ENCODE measurements at regions not wholly inside any gene's neighbourhood (a gene's known extent, or its start where the extent isn't known, plus 50 kb on each side); places are given as distances from the start of the nearest gene placed in this dataset.

DNA sequence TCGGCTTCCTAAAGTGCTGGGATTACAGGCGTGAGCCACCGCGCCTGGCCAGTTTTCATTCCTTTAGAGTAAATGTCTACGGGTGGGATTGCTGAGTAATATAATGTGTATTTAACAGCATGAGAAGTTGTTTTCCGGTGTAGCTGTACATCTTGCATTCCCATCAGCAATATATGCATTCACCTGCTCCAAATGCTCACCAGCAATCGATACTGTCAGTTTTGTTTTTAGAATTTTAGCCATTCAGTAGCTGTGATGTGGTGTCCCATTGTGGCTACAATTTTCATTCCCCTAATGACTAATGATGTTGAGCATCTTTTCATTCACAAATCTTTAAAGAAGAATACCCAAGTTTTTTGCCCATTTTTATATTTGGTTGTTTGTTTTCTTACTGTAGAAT lies 134.8 kb upstream of the RGMA start:
- no peak overlapping the region for H3K9ac ChIP-seq (ENCODE audit: low read depth, low read length)
- no peak overlapping the region for H3K4me2 ChIP-seq (ENCODE audit: insufficient read depth, low read length)
- no peak overlapping the region for H3K4me3 ChIP-seq (ENCODE audit: low read depth in 1 of 2, low read length in 2 of 2)
- no peaks in the 10 kb centered on the region for H3K27me3 ChIP-seq (ENCODE audit: insufficient read depth, low read length, poor library complexity)
- no peak overlapping the region for H2AFZ ChIP-seq (ENCODE audit: low read depth, low read length)
- H3K79me2 ChIP-seq (ENCODE audit: insufficient read depth, low read length): no peaks in the 10 kb centered on the region
- no peak for DNase-seq
- no peaks in the 10 kb centered on the region for H3K9me3 ChIP-seq (ENCODE audit: insufficient read depth, low read length, severe bottlenecking)
- H3K27ac ChIP-seq (ENCODE audit: low read length): no peak overlapping the region
- no peak for TF ChIP-seq EZH2 (IDR thresholded peaks at IDR 0.05; ENCODE audit: borderline replicate concordance, low read depth, low read length, severe bottlenecking)
- TF ChIP-seq, protein P1, sequence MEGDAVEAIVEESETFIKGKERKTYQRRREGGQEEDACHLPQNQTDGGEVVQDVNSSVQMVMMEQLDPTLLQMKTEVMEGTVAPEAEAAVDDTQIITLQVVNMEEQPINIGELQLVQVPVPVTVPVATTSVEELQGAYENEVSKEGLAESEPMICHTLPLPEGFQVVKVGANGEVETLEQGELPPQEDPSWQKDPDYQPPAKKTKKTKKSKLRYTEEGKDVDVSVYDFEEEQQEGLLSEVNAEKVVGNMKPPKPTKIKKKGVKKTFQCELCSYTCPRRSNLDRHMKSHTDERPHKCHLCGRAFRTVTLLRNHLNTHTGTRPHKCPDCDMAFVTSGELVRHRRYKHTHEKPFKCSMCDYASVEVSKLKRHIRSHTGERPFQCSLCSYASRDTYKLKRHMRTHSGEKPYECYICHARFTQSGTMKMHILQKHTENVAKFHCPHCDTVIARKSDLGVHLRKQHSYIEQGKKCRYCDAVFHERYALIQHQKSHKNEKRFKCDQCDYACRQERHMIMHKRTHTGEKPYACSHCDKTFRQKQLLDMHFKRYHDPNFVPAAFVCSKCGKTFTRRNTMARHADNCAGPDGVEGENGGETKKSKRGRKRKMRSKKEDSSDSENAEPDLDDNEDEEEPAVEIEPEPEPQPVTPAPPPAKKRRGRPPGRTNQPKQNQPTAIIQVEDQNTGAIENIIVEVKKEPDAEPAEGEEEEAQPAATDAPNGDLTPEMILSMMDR (IDR thresholded peaks at IDR 0.05; ENCODE audit: borderline replicate concordance, extremely low read depth, low read length, poor library complexity, severe bottlenecking): no peak
- no peaks in the 10 kb centered on the region for H3K4me1 ChIP-seq (ENCODE audit: insufficient read depth, low read length)
- no peaks in the 10 kb centered on the region for H4K20me1 ChIP-seq (ENCODE audit: insufficient read depth, low read length)
- ATAC-seq (ENCODE audit: insufficient read depth, low read depth): no peak
- no peaks in the 10 kb centered on the region for H3K36me3 ChIP-seq (ENCODE audit: insufficient read depth, low read length)

DNA sequence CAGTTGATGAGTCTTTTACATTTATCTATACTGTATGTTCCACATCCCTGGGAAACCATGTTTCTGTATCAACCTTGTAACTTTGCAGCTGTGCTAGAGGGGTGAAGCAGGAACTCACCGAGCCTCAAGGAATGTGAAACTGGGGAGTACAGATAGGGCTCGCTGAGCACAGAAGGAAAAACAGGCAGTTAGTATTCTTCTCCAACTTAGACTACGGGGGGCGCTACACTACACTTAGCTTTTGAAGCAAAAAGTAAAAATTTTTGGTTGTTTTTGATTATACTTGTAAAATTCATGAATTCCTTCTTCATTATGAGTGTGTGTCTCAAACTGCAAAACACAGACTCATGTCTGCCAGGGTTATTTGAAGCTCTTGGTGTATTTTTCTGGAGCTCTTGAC lies 132.7 kb upstream of the RGMA start:
- Histone ChIP-seq H3K27me3 (ENCODE audit: insufficient read depth, low read length, poor library complexity) (no peaks in the 10 kb centered on the region), H3K79me2 (ENCODE audit: insufficient read depth, low read length) (no peaks in the 10 kb centered on the region), H3K36me3 (ENCODE audit: insufficient read depth, low read length) (no peaks in the 10 kb centered on the region), H3K9ac (ENCODE audit: low read depth, low read length) (no peak overlapping the region), H3K4me2 (ENCODE audit: insufficient read depth, low read length) (no peak overlapping the region), H3K4me3 (ENCODE audit: low read depth in 1 of 2, low read length in 2 of 2) (no peak overlapping the region), H3K27ac (ENCODE audit: low read length) (no peak overlapping the region), H3K4me1 (ENCODE audit: insufficient read depth, low read length) (no peaks in the 10 kb centered on the region), H3K9me3 (ENCODE audit: insufficient read depth, low read length, severe bottlenecking) (no peaks in the 10 kb centered on the region), H4K20me1 (ENCODE audit: insufficient read depth, low read length) (no peaks in the 10 kb centered on the region), H2AFZ (ENCODE audit: low read depth, low read length) (no peak overlapping the region)
- TF ChIP-seq, protein P1 (IDR thresholded peaks at IDR 0.05; ENCODE audit: borderline replicate concordance, extremely low read depth, low read length, poor library complexity, severe bottlenecking): peak; percentile 19
- no peak for TF ChIP-seq EZH2 (IDR thresholded peaks at IDR 0.05; ENCODE audit: borderline replicate concordance, low read depth, low read length, severe bottlenecking)
- ATAC-seq (ENCODE audit: insufficient read depth, low read depth) (no peak), DNase-seq (no peak)

DNA sequence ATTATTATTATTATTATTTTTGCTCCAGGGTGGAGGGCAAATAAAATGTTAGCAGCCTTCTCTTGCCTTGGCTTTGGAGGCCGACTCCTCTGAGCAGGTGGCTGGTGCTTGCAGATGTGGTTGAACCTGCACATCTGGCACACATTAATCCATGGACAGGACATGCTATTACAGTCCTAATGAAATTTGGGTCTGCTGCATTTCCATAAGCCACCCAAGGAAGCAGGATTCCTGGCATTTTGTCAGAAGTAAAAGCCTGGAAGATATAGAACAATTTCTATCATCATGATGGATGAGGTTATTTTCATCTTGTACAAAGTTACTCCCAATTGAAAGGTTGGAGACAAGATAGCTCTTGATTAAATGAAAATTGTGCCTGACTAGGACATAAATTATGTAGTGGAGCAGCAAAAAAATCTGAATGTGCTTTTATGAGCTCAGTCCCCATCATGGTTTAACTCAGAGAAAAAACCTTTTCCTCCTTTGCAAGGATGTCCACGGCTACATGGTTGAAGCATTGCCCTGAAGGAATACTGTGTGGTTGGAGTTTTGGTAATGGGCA lies 130.9 kb upstream of the RGMA start:
- no peaks in the 10 kb centered on the region for H4K20me1 ChIP-seq (ENCODE audit: insufficient read depth, low read length)
- no peak for TF ChIP-seq EZH2 (IDR thresholded peaks at IDR 0.05; ENCODE audit: borderline replicate concordance, low read depth, low read length, severe bottlenecking)
- TF ChIP-seq, protein P1 (IDR thresholded peaks at IDR 0.05; ENCODE audit: borderline replicate concordance, extremely low read depth, low read length, poor library complexity, severe bottlenecking): no peak
- H3K79me2 ChIP-seq (ENCODE audit: insufficient read depth, low read length): no peaks in the 10 kb centered on the region
- no peak overlapping the region for H2AFZ ChIP-seq (ENCODE audit: low read depth, low read length)
- no peak overlapping the region for H3K4me3 ChIP-seq (ENCODE audit: low read depth in 1 of 2, low read length in 2 of 2)
- H3K4me1 ChIP-seq (ENCODE audit: insufficient read depth, low read length): no peaks in the 10 kb centered on the region
- DNase-seq (no peak), ATAC-seq (ENCODE audit: insufficient read depth, low read depth) (no peak)
- H3K9me3 ChIP-seq (ENCODE audit: insufficient read depth, low read length, severe bottlenecking): no peaks in the 10 kb centered on the region
- no peak overlapping the region for H3K9ac ChIP-seq (ENCODE audit: low read depth, low read length)
- H3K4me2 ChIP-seq (ENCODE audit: insufficient read depth, low read length): no peak overlapping the region
- H3K36me3 ChIP-seq (ENCODE audit: insufficient read depth, low read length): no peaks in the 10 kb centered on the region
- no peaks in the 10 kb centered on the region for H3K27me3 ChIP-seq (ENCODE audit: insufficient read depth, low read length, poor library complexity)
- no peak overlapping the region for H3K27ac ChIP-seq (ENCODE audit: low read length)

DNA sequence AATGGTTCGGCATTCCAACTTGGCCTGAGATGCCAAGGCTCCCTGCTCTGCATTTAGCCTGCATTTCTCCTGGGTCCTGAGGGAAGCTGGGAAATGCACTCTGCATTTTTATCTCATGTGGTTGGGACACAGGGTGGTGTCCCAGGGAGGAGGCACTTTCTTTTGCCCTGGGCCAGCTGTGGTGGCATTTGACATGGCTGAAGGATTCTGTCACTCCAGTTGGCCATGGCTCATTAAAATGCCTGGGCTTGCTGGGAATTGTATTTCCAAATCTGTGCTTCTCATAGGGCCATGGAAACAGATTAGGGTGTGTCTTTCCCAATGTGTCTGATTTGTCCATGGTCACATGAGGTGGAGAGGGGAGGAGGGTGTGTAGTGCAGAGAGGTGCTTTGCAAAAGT lies 128.3 kb upstream of the RGMA start:
- no peak overlapping the region for H3K27ac ChIP-seq (ENCODE audit: low read length)
- H3K79me2 ChIP-seq (ENCODE audit: insufficient read depth, low read length): no peaks in the 10 kb centered on the region
- ATAC-seq (ENCODE audit: insufficient read depth, low read depth) (no peak), DNase-seq (no peak)
- H3K4me3 ChIP-seq (ENCODE audit: low read depth in 1 of 2, low read length in 2 of 2): no peak overlapping the region
- H2AFZ ChIP-seq (ENCODE audit: low read depth, low read length): no peak overlapping the region
- no peak for TF ChIP-seq EZH2 (IDR thresholded peaks at IDR 0.05; ENCODE audit: borderline replicate concordance, low read depth, low read length, severe bottlenecking)
- no peaks in the 10 kb centered on the region for H3K9me3 ChIP-seq (ENCODE audit: insufficient read depth, low read length, severe bottlenecking)
- H3K27me3 ChIP-seq (ENCODE audit: insufficient read depth, low read length, poor library complexity): no peaks in the 10 kb centered on the region
- H3K4me1 ChIP-seq (ENCODE audit: insufficient read depth, low read length): no peaks in the 10 kb centered on the region
- no peak overlapping the region for H3K9ac ChIP-seq (ENCODE audit: low read depth, low read length)
- H3K36me3 ChIP-seq (ENCODE audit: insufficient read depth, low read length): no peaks in the 10 kb centered on the region
- H4K20me1 ChIP-seq (ENCODE audit: insufficient read depth, low read length): no peaks in the 10 kb centered on the region
- no peak overlapping the region for H3K4me2 ChIP-seq (ENCODE audit: insufficient read depth, low read length)
